ENCODE measurements at regions not wholly inside any gene's neighbourhood (a gene's known extent, or its start where the extent isn't known, plus 50 kb on each side); places are given as distances from the start of the nearest gene placed in this dataset.
"Not testable (repeated sequence)": the region's sequence is repeated elsewhere in the genome, so short reads cannot be mapped to it uniquely, and the experiment has no call there.

GRCh38 chr17:6926667-6927066, 69.2 kb upstream of the ALOX12 start:
- TF ChIP-seq CTCF (IDR thresholded peaks at IDR 0.05), result no peak
- ATAC-seq (no peak), DNase-seq (no peak)
- WGBS, 3 donors, result 49 to 56% (median 50%) methylated on average over 2 of the region's 2 CpGs
- H3K36me3 ChIP-seq (ENCODE audit: insufficient read depth in 1 of 2, low read depth in 1 of 2), result no peaks in the 10 kb centered on the region
- H3K9me3 ChIP-seq, result no peaks in the 10 kb centered on the region
- intact Hi-C loops (cut with DNase I), result no loop called here
- no peak overlapping the region for H3K27ac ChIP-seq
- H3K4me3 ChIP-seq, result no peak overlapping the region
- no peaks in the 10 kb centered on the region for H3K27me3 ChIP-seq (ENCODE audit: insufficient read depth in 3 of 3, low read length in 2 of 3)
- no peaks in the 10 kb centered on the region for H3K4me1 ChIP-seq

- no peaks in the 10 kb centered on the region for H3K27me3 ChIP-seq (ENCODE audit: insufficient read depth in 3 of 3, low read length in 2 of 3)
- intact Hi-C loops (cut with DNase I), result no loop called here
- H3K9me3 ChIP-seq, result no peaks in the 10 kb centered on the region
- TF ChIP-seq CTCF (IDR thresholded peaks at IDR 0.05), result no peak
- H3K36me3 ChIP-seq (ENCODE audit: insufficient read depth in 1 of 2, low read depth in 1 of 2), result no peaks in the 10 kb centered on the region
- DNase-seq (no peak), ATAC-seq (no peak)
- 79 to 87% (median 83%) methylated on average over 2 of the region's 2 CpGs for WGBS, 3 donors
- no peak overlapping the region for H3K27ac ChIP-seq
- no peaks in the 10 kb centered on the region for H3K4me1 ChIP-seq
- H3K4me3 ChIP-seq, result no peak overlapping the region
Measured at GRCh38 chr17:6927290-6928126, 68.3 kb upstream of the ALOX12 start.

- no peak for ATAC-seq
- Histone ChIP-seq H3K36me3 (ENCODE audit: insufficient read depth in 1 of 2, low read depth in 1 of 2) (no peaks in the 10 kb centered on the region), H3K9me3 (no peaks in the 10 kb centered on the region), H3K27me3 (ENCODE audit: insufficient read depth in 3 of 3, low read length in 2 of 3) (no peaks in the 10 kb centered on the region), H3K4me3 (no peak overlapping the region), H3K27ac (no peak overlapping the region), H3K4me1 (no peaks in the 10 kb centered on the region)
- no peak for DNase-seq
- intact Hi-C loops (cut with DNase I), result no loop called here
- no peak for TF ChIP-seq CTCF (IDR thresholded peaks at IDR 0.05)
Measured at GRCh38 chr17:6928193-6928592, 67.7 kb upstream of the ALOX12 start.

- Histone ChIP-seq H3K27ac (no peak overlapping the region), H3K4me1 (no peaks in the 10 kb centered on the region), H3K9me3 (no peaks in the 10 kb centered on the region), H3K4me3 (no peak overlapping the region), H3K36me3 (ENCODE audit: insufficient read depth in 1 of 2, low read depth in 1 of 2) (no peaks in the 10 kb centered on the region), H3K27me3 (ENCODE audit: insufficient read depth in 3 of 3, low read length in 2 of 3) (no peaks in the 10 kb centered on the region)
- intact Hi-C loops (cut with DNase I), result no loop called here
- no peak for TF ChIP-seq CTCF (IDR thresholded peaks at IDR 0.05)
- no peak for ATAC-seq
- no peak for DNase-seq
Measured at GRCh38 chr17:6930749-6931148, 65.1 kb upstream of the ALOX12 start.

- H3K4me3 ChIP-seq; intact Hi-C loops (cut with DNase I); H3K9me3 ChIP-seq; H3K27me3 ChIP-seq (ENCODE audit: insufficient read depth in 3 of 3, low read length in 2 of 3); H3K27ac ChIP-seq; H3K36me3 ChIP-seq (ENCODE audit: insufficient read depth in 1 of 2, low read depth in 1 of 2); ATAC-seq; H3K4me1 ChIP-seq; DNase-seq: not testable (repeated sequence)
- WGBS, 3 donors, result 68 to 90% (median 77%) methylated on average over 2 of the region's 2 CpGs
Measured at GRCh38 chr17:6934544-6934943, 61.3 kb upstream of the ALOX12 start.
